OCI-LY3 (cell line): ENCODE measurements at regions not wholly inside any gene's neighbourhood (a gene's known extent, or its start where the extent isn't known, plus 50 kb on each side); places are given as distances from the start of the nearest gene placed in this dataset.
"Not testable (repeated sequence)": the region's sequence is repeated elsewhere in the genome, so short reads cannot be mapped to it uniquely, and the experiment has no call there.

Experiments used
- EZH2phosphoT487 ChIP-seq: fragments of 200-600 bp; shearing (Covaris generic); IDR thresholded peaks from 2 replicates; pipeline ENCODE4 v1.6.1; 2018; ENCODE audit warnings: antibody characterized with exemption, mixed run types, low read depth
- TF ChIP-seq, protein P1 (sequence below): fragments of 200-600, 300-600 bp; sonication (generic); IDR thresholded peaks from 2 replicates; pipeline ENCODE4 v1.5.1; 2014; ENCODE audit warnings: antibody characterized with exemption, low read length, low read depth

DNA sequence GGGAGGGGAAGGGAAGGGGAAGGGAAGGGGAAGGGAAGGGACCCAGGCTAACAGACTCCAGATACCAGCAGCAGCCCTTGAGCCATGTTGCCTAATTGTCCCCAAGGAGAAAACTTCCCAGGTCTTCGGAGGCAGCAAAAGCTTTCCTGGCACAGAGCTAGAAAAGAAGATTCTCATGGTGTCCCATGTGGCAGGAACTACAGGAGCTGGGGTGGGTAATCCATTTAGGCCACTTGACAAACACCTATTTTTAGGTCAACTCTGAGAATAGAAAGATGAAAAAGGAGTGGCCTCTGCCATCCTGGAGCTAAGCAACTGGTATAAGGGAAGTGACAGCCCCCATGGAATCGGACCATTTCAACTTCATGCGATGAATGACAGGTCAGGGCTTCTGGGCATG, 52.1 kb upstream of the SPDYE9 start:
- not testable (repeated sequence) for TF ChIP-seq EZH2phosphoT487
- TF ChIP-seq, protein P1, sequence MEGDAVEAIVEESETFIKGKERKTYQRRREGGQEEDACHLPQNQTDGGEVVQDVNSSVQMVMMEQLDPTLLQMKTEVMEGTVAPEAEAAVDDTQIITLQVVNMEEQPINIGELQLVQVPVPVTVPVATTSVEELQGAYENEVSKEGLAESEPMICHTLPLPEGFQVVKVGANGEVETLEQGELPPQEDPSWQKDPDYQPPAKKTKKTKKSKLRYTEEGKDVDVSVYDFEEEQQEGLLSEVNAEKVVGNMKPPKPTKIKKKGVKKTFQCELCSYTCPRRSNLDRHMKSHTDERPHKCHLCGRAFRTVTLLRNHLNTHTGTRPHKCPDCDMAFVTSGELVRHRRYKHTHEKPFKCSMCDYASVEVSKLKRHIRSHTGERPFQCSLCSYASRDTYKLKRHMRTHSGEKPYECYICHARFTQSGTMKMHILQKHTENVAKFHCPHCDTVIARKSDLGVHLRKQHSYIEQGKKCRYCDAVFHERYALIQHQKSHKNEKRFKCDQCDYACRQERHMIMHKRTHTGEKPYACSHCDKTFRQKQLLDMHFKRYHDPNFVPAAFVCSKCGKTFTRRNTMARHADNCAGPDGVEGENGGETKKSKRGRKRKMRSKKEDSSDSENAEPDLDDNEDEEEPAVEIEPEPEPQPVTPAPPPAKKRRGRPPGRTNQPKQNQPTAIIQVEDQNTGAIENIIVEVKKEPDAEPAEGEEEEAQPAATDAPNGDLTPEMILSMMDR = not testable (repeated sequence)
